ENCODE measurements at regions not wholly inside any gene's neighbourhood (a gene's known extent, or its start where the extent isn't known, plus 50 kb on each side); places are given as distances from the start of the nearest gene placed in this dataset.

DNA sequence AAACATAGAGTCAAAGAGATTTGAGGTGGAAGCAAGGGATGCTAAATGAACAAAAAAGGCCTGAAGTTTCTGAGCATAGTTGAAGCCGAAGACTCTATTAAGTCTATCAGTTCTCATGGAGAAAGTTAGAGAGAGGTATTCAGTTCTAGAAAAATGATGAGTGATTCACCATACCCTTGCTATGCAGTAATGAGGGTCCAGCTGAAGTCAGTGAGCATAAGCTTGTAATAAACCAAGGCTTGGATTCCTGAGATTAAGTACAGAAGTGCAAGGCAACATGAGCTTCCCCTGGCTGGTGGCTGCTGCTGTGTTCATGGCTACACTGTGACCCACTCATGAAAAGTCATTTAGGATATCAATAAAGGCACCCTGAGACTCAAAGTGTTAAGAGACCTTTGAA, 129.7 kb upstream of the MTAP start:
- no peak for DNase-seq

DNA sequence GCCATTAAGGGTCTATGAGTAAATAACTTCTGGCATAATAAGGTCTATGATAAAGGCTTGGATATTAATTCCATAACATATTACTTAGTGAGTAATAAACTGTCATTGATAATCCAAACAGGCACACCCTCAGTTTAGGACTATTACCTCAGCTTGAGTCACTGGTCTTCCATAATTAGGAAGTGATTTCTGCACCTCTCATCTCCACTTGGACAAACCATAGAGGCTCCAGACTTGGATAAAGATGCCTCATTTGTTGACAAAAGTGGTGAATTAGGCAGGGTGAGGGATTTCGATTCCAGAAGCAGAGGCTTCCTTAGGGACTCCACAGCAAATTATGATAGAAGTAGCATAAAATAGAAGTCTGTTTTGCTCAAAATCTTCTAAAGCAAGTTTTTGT, 127.5 kb upstream of the MTAP start:
- DNase-seq = no peak

DNA sequence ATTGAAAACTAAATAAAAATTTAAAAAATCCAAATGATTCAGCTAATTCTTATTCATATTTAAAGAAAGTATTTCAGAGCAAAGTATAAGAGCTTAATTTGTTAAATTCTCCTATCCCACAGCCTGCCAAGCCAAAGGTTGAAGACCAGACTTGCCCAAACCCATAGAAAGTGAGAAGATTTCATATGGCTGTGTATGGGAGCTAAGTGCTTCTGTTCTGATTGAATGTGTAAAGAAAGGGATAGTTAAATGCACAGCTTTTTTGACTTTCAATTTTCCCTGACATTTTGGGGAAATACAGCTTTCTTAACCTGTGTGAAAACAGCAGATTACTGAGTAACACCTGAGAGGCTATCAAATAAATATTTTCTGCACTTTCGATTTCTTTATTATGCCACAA, 125.0 kb upstream of the MTAP start:
- no peak for DNase-seq

DNA sequence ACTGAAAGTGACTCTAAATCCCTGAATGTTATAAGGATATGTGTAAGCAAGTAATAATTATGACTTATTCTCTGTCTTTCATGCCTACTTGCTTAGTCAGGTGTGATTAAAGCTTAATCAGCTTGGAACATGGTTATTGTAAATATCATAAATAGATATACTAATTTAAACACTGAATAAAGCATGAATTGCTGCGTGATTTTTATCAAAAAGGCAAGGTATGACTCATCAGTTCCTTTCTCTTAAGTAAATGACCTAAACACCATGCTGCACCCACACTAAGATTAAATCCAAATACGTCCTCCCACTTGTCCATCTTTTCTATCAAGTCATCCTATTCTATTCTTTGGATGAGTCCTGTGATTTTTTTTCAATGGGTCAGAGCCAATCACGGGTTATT, 124.6 kb upstream of the MTAP start:
- no peak for DNase-seq

DNA sequence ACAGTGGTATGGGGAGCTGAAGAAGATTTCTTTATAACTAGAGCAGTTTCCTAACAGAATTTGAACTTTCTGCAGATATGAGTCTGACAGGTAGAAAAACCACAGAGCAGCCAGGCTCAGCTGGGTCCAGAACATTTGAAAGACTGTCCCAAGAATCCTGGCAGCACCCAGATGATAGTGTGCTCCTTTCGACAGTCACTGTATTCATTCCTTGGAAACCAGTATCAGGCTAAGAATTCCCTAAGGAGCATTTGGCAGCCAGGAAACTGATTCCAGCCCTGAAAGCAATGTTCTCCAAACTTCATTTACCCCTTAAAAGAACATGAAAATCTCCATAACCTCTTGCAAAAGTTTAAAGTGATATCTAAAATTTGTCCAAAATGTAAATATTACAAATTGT, 123.0 kb upstream of the MTAP start:
- DNase-seq = no peak

DNA sequence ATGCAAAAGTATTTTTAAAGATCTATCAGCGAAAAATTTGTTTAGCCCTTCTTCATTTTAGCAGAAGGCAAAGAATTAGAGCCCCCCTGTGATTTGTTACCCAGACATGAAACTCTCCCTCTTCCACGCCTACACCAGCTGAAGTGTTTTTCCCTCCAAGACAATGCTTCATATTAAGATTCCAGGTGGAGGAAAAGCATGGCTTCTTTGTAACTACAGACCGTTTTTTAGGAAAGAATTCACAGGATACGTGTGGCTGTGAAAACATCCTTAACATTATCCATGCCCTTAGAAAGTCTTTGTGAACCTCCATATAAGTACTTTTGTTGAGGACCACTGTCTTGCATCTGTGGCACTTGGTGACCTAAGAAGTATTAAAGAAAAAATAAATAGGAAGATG, 121.8 kb upstream of the MTAP start:
- no peak for DNase-seq

DNA sequence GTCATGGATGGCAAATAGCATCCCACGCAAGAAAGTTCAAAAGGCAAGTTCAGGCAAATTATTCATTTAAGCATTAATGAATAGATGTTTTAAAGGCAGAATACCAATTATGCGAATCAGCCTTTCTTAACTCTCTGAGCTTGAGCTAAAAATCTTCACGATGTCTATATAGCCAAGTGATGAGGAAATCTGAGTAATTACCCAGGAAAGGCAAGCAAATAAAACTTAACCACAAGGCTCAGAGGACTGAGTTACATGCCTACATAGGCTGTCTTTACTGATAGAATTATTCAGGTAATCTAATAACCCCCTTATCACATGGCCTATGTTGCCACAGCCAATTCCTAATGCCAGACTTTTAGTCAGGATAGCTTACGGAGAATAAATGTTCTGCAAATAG, 120.8 kb upstream of the MTAP start:
- DNase-seq = no peak

DNA sequence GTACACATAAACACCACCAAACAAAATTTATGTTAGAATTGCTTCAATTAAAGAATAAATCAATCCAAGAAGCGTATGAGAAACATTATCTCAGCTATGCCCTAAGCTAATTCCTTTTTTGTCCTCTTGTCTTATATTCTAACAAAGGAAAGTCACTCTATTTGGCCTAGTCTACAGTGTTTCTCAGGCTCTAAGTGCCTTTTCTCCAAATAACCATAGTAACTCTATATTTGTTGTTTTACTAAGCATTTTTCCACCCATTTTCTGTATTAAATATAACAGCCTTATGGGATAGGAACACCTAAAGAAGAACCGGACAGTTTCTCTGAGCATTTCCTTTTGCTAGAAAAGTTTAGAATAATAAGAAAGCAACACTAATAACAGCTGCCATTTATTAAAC, 120.1 kb upstream of the MTAP start:
- DNase-seq = no peak

DNA sequence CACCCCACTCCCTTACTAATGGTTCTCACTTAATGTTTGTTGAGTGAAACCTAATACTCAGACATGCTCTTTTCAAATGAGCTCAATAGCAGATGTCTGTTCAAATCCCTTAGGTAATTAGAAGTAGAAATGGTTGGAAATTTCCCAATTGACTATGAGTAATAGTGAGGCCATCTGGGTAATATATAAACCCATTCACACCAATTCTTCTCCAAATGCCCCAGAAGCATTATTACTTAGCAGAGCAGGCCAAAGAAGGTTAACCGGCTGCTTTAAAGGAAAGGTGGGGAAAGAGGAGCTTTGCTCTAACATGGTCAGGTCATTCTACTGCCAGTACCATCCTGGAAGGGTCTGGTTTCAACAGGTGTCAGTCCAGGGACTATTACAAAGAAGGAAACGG, 119.5 kb upstream of the MTAP start:
- no peak for DNase-seq

DNA sequence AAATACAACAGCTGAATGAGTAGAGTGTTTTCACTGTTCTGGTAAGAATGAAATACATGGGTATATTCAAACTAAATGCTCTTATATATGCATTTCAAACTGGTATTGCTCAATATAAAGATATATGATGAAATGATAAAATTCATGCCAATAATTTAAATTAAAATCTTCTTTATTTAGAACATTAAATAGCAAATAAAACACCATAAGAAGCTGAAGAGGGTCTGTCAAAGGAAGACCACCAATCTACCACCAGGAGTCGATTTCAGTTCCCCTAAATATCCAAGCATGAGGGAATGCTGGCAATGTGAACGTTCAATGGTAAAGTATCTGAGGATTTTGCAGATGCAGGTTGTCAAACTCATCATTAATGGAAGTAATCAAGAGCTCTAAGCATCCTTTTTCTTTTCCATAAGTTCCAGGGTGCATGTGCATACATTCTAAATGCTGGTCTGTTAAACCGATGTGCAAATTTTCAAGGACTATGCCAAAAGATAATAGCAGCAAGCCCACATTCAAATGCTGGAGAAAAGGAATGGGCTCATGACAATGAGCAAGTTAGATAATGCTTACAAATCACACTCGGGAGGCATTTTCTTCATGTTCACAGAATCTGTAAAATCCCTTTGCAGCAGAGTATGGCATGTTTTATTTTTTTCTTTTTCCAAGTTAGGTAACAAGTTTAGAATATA, 118.8 kb upstream of the MTAP start:
- DNase-seq = no peak

DNA sequence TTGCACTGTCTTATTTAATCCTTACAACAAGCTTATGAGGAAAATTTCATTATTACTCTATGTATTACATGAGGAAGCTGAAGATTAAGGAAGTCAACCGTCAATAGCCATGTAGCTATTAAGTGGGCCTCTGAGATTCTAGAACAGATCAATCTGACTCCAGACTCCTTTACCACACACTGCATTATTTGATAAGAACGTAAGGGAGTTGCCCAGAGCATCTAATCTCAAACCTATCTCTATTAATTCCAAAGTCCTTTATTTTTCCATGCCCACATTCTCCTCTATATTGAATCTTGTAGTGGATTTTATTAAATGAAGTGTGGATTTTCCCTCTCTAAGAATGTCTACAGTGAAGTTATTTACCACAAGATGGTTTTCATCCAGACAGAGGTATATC, 118.2 kb upstream of the MTAP start:
- DNase-seq = no peak

DNA sequence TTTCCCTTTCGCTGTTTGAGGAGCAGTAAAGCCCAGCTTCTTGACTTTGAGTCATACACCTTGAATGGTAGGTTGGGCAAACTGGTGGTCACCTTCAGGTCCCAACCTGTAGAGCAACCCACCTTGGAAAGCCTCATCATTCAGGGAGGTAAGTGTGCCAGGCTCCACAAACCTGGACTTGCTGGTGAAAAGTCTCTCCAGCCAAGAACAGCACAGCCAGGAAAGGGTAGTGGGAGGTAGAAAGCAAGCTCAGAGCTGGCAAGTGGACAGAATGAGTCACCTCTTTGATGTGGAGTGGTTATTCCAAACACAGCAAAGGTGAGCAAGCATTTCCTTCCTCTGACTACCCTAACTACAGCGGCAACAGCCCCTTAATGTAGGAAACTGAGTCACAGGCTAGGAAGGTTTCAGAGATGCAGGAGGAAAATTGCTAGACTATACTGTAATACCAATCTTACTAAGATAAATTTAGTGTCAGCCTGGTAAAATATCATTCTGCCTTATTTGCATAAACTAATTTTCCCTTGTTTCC, 117.5 kb upstream of the MTAP start:
- DNase-seq = no peak

DNA sequence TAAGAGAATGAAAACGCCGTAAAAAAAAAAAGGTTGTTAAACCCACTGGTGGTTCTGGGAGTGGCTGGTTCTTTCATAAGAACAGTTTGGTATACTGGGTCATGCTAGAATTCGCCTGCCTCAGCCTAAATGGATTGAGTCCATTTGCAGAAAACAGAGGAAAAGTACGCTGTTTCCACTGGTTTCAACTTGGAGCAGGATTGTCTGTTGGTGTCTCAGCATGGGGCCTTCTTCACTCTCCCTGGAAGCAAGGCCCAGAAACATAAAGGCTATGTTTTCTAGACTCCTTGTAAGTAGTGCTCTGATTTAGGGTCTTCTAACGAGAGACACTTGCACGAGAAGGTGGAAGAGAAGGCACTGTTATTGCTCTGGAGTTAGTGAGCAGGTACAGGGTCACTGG, 116.9 kb upstream of the MTAP start:
- no peak for DNase-seq

DNA sequence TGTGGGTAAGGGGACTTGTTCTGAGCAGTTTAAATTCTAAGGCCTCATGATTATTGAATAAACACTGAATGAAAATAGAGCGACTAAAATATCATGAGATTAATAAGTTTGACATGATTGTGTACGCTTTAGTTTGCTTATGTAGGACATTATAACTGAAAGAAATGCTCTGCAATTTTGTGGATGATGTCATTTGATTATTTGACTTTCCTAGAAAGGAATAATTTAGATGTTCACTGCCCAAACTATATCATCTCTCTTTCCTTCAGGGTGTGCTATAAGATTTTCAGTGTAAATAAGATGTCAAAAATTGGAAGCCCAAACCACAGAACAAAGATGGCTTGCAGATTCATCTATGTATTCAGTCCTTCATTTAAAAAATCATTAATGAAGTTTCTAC, 115.7 kb upstream of the MTAP start:
- DNase-seq = no peak

DNA sequence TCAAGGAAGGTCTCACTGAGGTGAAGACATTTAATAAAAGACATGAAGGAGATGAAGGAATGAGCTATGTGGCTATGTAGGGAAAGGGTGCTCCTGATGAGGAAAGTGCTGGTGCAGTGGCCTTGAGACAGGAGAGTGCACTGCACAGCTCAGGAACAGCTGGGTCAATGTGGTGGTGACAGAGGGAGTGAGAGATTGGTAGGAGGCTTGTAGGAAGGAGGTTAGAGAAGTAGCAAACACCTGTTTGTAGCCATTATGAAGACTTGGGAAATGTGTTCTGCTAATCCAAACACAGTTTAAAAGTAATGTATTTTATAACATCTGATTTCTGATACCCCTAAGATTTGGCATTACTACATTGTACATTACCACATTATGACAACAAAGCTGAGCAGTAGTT, 115.1 kb upstream of the MTAP start:
- DNase-seq = no peak

DNA sequence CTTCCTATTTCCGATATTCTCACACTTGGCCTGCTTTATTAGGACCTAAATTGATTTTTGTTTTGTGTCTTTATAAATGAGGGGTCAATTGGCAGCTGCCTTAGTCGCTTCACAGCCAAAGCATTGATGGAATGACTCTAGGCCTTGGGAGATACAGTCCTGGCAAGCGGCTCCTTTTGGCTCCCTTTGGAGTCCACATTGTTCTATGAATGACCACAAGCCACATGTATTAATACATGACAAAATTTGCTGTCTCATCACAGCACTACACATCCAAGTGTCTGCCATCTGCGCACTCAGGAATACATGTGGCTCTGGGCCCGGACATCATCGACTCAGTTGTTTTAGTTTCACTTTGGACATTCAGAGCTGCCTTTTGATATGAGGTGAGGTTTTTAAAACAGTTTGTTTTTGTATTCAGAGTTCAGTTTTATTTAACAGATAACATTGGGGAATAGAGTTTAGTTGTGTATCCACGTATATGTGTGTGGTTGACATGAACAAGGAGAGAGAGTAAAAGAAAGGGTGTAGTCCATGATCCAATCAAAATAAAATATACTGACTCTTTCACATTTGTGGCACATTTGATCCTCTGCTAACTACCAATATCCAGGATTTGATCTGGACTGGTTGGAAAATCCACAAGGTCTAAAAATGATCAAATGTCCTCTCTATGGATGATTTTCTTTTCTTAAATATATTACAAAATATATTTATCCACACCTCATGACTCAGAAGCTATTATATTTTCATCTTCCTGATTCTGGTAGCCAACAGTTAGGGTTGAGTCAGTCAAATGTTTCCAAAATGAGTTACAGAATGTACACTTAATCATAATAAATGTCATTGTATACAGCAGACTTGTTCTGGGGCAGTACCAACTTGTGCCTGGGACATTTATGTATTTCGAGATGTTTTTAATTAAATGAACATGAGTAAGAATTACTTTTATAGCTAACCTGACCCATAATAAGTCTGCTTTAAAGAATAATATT, 114.0 kb upstream of the MTAP start:
- DNase-seq = no peak

DNA sequence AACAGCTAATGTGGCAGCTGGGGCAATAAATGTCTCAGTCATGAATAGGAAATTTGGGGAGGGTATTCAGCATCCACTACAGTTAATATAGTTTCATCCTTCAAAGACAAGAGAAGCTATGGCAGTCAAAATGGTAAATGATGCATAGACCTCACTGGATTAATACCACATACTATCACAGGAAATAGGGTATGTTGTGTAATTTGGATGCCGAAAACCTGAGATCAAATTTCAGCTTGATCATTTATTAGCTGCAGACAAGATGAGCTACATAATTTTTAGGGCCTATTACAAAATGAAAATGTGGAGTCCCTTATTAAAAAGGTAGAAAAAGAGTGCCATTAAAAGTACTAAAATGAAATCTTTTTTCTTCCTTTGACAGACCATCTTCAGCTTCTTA, 112.6 kb upstream of the MTAP start:
- no peak for DNase-seq

DNA sequence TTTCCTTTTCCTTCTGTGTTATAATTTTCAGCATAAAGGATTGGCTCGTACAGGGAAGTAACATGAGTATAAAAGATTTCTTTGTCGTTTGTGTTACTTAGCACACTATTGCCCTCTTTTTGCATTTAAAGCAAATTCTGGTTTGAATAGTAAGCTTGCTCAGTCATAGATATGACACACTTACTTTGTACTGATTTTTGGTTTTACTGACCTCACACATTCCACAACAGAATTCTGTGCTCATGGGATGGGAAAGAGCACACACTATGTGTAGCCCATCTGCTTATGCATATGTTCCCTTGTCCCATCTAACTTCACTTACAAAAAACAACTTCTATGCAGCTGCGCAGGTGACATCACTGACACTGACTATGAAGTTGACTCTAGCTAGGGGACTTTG, 111.9 kb upstream of the MTAP start:
- no peak for DNase-seq

DNA sequence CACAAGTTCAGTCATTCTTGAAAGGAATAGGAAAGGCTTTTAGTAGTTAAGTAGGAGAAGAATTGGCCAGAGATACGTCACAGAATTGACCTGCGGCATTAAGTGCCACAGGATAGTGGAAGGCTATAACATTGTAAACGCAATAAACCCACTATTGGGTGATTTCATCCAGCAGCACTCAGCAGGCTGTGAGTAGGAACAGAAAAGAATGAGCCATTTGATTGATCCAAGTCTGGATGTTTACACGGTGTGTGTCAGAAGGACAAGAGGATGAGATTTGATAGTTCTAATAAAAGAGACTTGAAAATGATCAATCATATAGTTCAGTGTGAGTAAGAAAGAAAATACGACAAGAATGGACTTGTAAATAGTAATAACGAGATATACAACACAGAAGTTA, 110.0 kb upstream of the MTAP start:
- no peak for DNase-seq

DNA sequence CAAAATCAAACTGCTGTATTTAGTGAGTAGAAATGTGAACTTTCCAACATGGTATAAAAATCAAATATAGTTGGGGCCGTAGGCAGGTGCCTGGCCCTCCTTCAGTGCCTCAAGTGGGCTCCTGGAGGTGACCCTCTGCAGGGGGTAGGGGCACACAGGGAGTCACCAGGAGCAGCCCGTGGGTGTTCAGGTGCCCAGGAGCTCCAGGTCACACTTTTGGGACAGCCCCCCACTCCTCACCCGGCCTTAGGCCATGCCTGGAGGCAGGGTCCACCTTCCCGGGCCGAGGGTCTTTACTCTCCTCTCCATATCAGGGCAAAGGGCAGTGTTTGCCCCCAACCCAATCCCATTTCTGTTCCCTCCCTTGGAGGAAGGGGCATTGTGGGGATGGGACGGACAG, 108.0 kb upstream of the MTAP start:
- DNase-seq = no peak

DNA sequence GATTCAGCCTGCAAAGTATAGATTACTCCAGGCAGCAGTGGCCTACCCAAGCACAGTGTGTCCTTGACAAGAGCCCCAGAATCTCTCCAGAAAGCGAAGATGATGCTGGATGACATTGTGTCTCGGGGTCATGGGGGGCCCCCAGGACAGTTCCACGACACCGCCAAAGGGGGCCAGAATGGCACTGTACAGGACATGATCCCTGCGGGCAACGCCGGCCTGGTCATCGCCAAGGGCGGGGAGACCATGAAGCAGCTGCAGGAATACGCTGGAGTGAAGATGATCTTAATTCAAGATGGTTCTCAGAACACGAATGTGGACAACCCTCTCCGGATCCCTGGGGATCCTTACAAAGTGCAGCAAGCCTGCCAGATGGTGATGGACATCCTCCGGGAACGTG, 107.0 kb upstream of the MTAP start:
- DNase-seq = no peak

DNA sequence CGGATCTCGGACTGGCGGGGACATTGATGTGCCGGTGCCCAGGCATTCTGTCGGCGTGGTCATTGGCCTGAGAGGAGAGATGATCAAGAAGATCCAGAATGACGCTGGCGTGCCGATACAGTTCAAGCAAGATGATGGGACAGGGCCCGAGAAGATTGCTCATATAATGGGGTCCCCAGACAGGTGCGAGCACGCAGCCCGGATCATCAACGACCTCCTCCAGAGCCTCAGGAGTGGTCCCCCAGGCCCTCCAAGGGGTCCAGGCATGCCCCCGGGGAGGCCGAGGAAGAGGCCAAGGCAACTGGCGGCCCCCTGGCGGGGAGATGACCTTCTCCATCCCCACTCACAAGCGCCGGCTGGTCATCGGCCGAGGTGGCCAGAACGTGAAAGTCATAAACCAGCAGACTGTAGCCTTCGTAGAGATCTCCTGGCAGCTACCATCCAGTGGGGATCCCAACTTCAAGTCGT, 106.5 kb upstream of the MTAP start:
- no peak for DNase-seq

DNA sequence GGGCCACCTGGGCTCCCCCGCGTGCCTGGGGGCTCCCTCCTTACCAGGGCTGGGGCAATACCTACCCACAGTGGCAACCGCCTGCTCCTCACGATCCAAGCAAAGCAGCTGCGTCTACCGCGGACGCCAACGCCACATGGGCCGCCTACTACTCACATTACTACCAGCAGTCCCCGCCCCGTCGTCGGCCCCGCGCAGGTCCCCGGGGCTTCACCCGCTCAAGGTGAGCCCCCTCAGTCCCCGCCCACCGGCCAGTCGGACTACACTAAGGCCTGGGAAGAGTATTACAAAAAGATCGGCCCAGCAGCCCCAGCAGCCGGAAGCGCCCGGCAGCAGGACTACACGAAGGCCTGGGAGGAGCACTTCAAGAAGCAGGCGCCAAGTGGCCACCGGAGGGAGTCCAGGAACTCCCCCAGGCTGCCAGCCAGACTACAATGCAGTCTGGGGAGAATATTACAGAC, 106.0 kb upstream of the MTAP start:
- DNase-seq = no peak

DNA sequence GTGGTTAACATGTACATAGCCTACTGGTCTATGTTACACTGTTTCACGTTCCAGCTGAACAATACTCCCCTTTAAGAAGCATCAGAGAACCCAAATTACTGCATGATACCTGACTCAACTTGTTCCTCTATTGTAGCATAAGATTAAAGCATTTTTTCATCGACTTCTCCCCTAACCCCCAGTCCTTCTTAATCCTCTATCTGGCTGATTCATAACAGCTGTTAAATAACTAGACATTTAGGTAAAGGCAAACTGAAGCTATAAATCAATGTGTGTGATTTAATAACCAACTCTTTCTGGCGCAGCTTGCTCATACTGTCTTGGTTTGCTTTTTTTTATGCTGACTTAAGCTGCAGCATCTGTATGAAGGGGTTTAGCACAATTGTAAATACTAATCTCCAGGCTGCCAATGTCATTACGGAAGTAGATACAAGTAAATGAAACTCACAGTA, 94.2 kb upstream of the MTAP start:
- no peak for DNase-seq
